Endothelial cell of umbilical vein (primary cell): ENCODE measurements at regions not wholly inside any gene's neighbourhood (a gene's known extent, or its start where the extent isn't known, plus 50 kb on each side); places are given as distances from the start of the nearest gene placed in this dataset.

Source experiments
- BruUV-seq: library from RNA; stranded (reverse); fragments of 400-500 nt; replicated peaks from 2 replicates; lab custom pipeline; 2021; lab: Mats Ljungman, UMichigan
- CTCF ChIA-PET: fragments of 300-600, 350-600 bp; sonication (Branson Sonifier 250); formaldehyde crosslinking; loops from one replicate; lab custom pipeline; 2021; ENCODE audit warnings: antibody characterized with exemption, inconsistent platforms; lab: Charles Lee
- POLR2A ChIA-PET: fragments of 300-600, 350-600 bp; sonication (Branson Sonifier 250); formaldehyde crosslinking; loops from one replicate; lab custom pipeline; 2021; ENCODE audit warnings: antibody characterized with exemption, inconsistent platforms; lab: Charles Lee
- DNase-seq: peaks from one replicate; pipeline ENCODE4 v3.0.0-alpha.2; 2011; ENCODE audit warnings: low read depth, low spot score
- FAIRE-seq: peaks from 2 replicates; lab custom pipeline; 2011; peaks lifted over from hg19 to GRCh38; lab: Jason Lieb, UNC
- H2AFZ ChIP-seq: 2 replicates; pipeline ENCODE4 v1.6.0; 2012; ENCODE audit warnings: low read depth, low read length, control low read depth, inconsistent platforms
- H3K27ac ChIP-seq: 2 replicates; pipeline ENCODE4 v1.5.1; 2011; ENCODE audit warnings: low read depth, mild to moderate bottlenecking, control low read depth, low read length, moderate library complexity; ENCODE audit not compliant: insufficient read depth
- H3K27me3 ChIP-seq, 2 experiments: 2 replicates each; pipeline versions ENCODE4 v1.6.0 to v1.6.1; 2011; ENCODE audit warnings: low read length in 2 of 2, mixed read lengths in 1 of 2; ENCODE audit not compliant: control insufficient read depth in 2 of 2, insufficient read depth in 2 of 2
- H3K36me3 ChIP-seq, 2 experiments: 2 replicates in 1 of 2; 3 replicates in 1 of 2; pipeline ENCODE4 v1.5.1; 2011; ENCODE audit warnings: low read length in 2 of 2, mild to moderate bottlenecking in 1 of 2, moderate library complexity in 1 of 2; ENCODE audit not compliant: control insufficient read depth in 2 of 2, insufficient read depth in 2 of 2; ENCODE audit errors: extremely low read depth in 1 of 2
- H3K4me1 ChIP-seq: 3 replicates; pipeline ENCODE4 v1.5.1; 2011; ENCODE audit warnings: mild to moderate bottlenecking, low read length; ENCODE audit not compliant: control insufficient read depth, insufficient read depth; ENCODE audit errors: extremely low read depth
- H3K4me2 ChIP-seq: 2 replicates; pipeline ENCODE4 v1.6.1; 2011; ENCODE audit warnings: low read length, control low read depth, mixed read lengths; ENCODE audit not compliant: insufficient read depth
- H3K4me3 ChIP-seq, 3 experiments: fragments of 200-600 bp in 1 of 3; sonication (generic), shearing (Covaris generic) in 1 of 3; replicated peaks in 1 of 3; 2 replicates each; pipeline ENCODE4 v1.5.1; 2011 to 2016; ENCODE audit warnings: control low read depth in 3 of 3, low read length in 3 of 3, mild to moderate bottlenecking in 2 of 3, inconsistent platforms in 1 of 3, low read depth in 1 of 3, moderate library complexity in 1 of 3; ENCODE audit not compliant: insufficient read depth in 1 of 3
- H3K79me2 ChIP-seq: 2 replicates; pipeline ENCODE4 v1.6.0; 2012; ENCODE audit warnings: low read length, inconsistent platforms; ENCODE audit not compliant: control insufficient read depth, insufficient read depth
- H3K9ac ChIP-seq: replicated peaks from 2 replicates; pipeline ENCODE3; 2011; ENCODE audit warnings: low read length, control low read depth; ENCODE audit not compliant: insufficient read depth; ENCODE audit errors: extremely low read depth
- H3K9me1 ChIP-seq: replicated peaks from 3 replicates; pipeline ENCODE4 v1.6.0; 2011; ENCODE audit warnings: mild to moderate bottlenecking, low read length; ENCODE audit not compliant: control insufficient read depth, insufficient read depth; ENCODE audit errors: extremely low read depth
- H3K9me3 ChIP-seq: replicated peaks from 2 replicates; pipeline ENCODE4 v1.5.1; 2012; ENCODE audit warnings: low read length, inconsistent platforms; ENCODE audit not compliant: control insufficient read depth, insufficient read depth
- H4K20me1 ChIP-seq: replicated peaks from 2 replicates; pipeline ENCODE3; 2011; ENCODE audit warnings: mild to moderate bottlenecking, low read length; ENCODE audit not compliant: control insufficient read depth, insufficient read depth; ENCODE audit errors: extremely low read depth
- FOS ChIP-seq: IDR thresholded peaks from 2 replicates; pipeline ENCODE4 v1.6.1; 2011; ENCODE audit warnings: mild to moderate bottlenecking, low read length, moderate library complexity, borderline replicate concordance; ENCODE audit not compliant: insufficient read depth
- GATA2 ChIP-seq: IDR thresholded peaks from 2 replicates; pipeline ENCODE4 v1.7.0; 2011; ENCODE audit warnings: low read depth, mild to moderate bottlenecking, moderate library complexity, mixed read lengths, low read length; ENCODE audit not compliant: insufficient read length, insufficient read depth
- JUN ChIP-seq: IDR thresholded peaks from 2 replicates; pipeline ENCODE4 v1.6.1; 2011; ENCODE audit warnings: borderline replicate concordance, low read depth; ENCODE audit not compliant: insufficient read length, insufficient read depth
- POLR2A ChIP-seq: IDR thresholded peaks from 2 replicates; pipeline ENCODE4 v1.6.1; 2012; ENCODE audit warnings: low read depth, mild to moderate bottlenecking, control low read depth, low read length
- dilution Hi-C: fragments of 300-500 bp; cut with MboI; formaldehyde crosslinking; loops from one replicate; pipeline ENCODE4 v1.15.0; 2019; ENCODE audit warnings: low sequenced_read_pairs; ENCODE audit not compliant: extremely low pct_ligation_motif_present
- intact Hi-C: fragments of 100-400 bp; cut with micrococcal nuclease; formaldehyde crosslinking; loops from one replicate; pipeline ENCODE4 v1.10.0; 2022
- TF ChIP-seq, protein P1 (sequence below), 2 donors: IDR thresholded peaks; 1 replicate in 1 of 2; 2 replicates in 1 of 2; pipeline ENCODE4 v1.5.1; 2011; ENCODE audit warnings: low read length in 2 of 2, mild to moderate bottlenecking in 2 of 2, moderate library complexity in 2 of 2, control low read depth in 1 of 2, inconsistent platforms in 1 of 2, low read depth in 1 of 2; ENCODE audit not compliant: insufficient read depth in 1 of 2; ENCODE audit errors: extremely low read depth in 1 of 2
- TF ChIP-seq, protein P2 (sequence below): IDR thresholded peaks from 2 replicates; pipeline ENCODE4 v1.6.1; 2011; ENCODE audit not compliant: insufficient read depth, insufficient read length

DNA sequence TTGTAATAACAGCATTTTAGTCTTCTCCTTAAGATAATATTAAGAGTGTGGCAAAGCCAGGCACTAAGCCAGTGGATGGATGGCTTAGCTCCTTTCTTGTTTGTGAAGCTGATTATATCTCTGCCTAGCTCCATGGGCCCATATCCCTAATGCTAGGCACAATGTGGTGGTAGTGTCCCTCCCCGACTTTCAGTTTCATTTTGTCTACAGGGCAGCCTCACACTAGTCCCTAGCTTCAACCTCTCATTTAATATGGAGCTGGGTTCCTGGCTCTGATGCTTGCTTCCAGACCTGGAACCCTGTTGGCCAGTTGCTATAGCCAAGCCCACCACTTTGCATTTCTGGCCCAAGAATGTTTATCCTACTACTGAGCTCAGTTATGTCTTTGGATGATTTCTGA lies 437.0 kb upstream of the MEIS1 start:
- CTCF ChIA-PET: no interaction called here

DNA sequence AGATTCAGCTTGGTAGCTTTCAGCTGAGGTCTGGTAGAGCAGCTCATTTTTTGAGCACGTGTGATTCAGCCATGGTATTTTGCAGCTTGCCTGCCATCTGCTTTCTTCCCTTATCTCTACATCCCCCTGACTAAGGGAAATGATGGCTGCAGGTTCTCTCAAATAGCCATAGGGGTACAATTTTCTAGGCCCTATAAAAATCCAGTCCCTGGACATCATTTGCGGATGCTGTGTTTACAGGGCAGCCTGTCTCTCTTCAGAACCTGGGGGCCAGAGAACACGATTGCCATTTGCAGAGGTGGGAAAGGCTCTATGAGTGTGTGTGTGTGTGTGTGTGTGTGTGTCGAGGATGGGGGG lies 442.7 kb upstream of the MEIS1 start:
- FAIRE-seq: no peak

More for the DNA sequence above, 437.0 kb upstream of the MEIS1 start:
- H2AFZ ChIP-seq: no peak overlapping the region
- no peak for DNase-seq
- no peaks in the 10 kb centered on the region for H4K20me1 ChIP-seq
- BruUV-seq: no TSS peak
- no peak for FAIRE-seq
- no peaks in the 10 kb centered on the region for H3K9me1 ChIP-seq
- H3K27ac ChIP-seq: no peak overlapping the region
- no peak overlapping the region for H3K9ac ChIP-seq
- no peak for TF ChIP-seq POLR2A
- no peaks in the 10 kb centered on the region for H3K36me3 ChIP-seq
- intact Hi-C loops: no loop called here
- H3K4me1 ChIP-seq: no peaks in the 10 kb centered on the region
- POLR2A ChIA-PET: no interaction called here
- H3K79me2 ChIP-seq: no peaks in the 10 kb centered on the region
- dilution Hi-C loops: no loop called here
- no peaks in the 10 kb centered on the region for H3K9me3 ChIP-seq
- no peak overlapping the region for H3K4me2 ChIP-seq
- no peak overlapping the region for H3K4me3 ChIP-seq
- H3K27me3 ChIP-seq: no peaks in the 10 kb centered on the region

More for the DNA sequence above, 442.7 kb upstream of the MEIS1 start:
- Histone ChIP-seq H3K36me3 (no peaks in the 10 kb centered on the region), H3K9ac (no peak overlapping the region), H3K4me3 (no peak overlapping the region), H2AFZ (no peak overlapping the region), H3K9me3 (peaks cover 1% of the 10 kb centered on the region), H3K4me2 (no peak overlapping the region), H3K4me1 (no peaks in the 10 kb centered on the region), H3K79me2 (no peaks in the 10 kb centered on the region), H3K9me1 (no peaks in the 10 kb centered on the region), H3K27ac (no peak overlapping the region), H4K20me1 (no peaks in the 10 kb centered on the region), H3K27me3 (no peaks in the 10 kb centered on the region)
- TF ChIP-seq FOS (no peak), GATA2 (no peak), JUN (no peak)
- TF ChIP-seq, protein P1, sequence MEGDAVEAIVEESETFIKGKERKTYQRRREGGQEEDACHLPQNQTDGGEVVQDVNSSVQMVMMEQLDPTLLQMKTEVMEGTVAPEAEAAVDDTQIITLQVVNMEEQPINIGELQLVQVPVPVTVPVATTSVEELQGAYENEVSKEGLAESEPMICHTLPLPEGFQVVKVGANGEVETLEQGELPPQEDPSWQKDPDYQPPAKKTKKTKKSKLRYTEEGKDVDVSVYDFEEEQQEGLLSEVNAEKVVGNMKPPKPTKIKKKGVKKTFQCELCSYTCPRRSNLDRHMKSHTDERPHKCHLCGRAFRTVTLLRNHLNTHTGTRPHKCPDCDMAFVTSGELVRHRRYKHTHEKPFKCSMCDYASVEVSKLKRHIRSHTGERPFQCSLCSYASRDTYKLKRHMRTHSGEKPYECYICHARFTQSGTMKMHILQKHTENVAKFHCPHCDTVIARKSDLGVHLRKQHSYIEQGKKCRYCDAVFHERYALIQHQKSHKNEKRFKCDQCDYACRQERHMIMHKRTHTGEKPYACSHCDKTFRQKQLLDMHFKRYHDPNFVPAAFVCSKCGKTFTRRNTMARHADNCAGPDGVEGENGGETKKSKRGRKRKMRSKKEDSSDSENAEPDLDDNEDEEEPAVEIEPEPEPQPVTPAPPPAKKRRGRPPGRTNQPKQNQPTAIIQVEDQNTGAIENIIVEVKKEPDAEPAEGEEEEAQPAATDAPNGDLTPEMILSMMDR (IDR thresholded peaks at IDR 0.05; ENCODE audit: extremely low read depth in 1 of 2, insufficient read depth in 1 of 2, low read depth in 1 of 2, low read length in 2 of 2): no peak
- TF ChIP-seq, protein P2, sequence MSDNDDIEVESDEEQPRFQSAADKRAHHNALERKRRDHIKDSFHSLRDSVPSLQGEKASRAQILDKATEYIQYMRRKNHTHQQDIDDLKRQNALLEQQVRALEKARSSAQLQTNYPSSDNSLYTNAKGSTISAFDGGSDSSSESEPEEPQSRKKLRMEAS: no peak
- ChIA-PET POLR2A (no interaction called here), CTCF (no interaction called here)
- intact Hi-C loops: no loop called here
- no peak for DNase-seq
- dilution Hi-C loops: no loop called here
- no TSS peak for BruUV-seq
